HCT116 (cell line): ENCODE measurements at regions not wholly inside any gene's neighbourhood (a gene's known extent, or its start where the extent isn't known, plus 50 kb on each side); places are given as distances from the start of the nearest gene placed in this dataset.

Experiments
- ATAC-seq: fragments of 200-7000 bp; cut with Tn5 transposase; 2 replicates; pipeline ENCODE4 v1.9.1; 2020; ENCODE audit warnings: mild to moderate bottlenecking, moderate library complexity
- BruUV-seq: library from RNA; stranded (reverse); fragments of 400-500 nt; replicated peaks from 2 replicates; lab custom pipeline; 2021; lab: Mats Ljungman, UMichigan
- CTCF ChIA-PET: fragments of 300-600 bp; sonication (Branson Sonifier 250); formaldehyde crosslinking; loops from one replicate; lab custom pipeline; 2021; ENCODE audit warnings: antibody characterized with exemption; lab: Charles Lee
- POLR2A ChIA-PET: fragments of 300-600, 350-600 bp; sonication (Branson Sonifier 250); formaldehyde crosslinking; loops from one replicate; lab custom pipeline; 2021; ENCODE audit warnings: antibody characterized with exemption; lab: Charles Lee
- RAD21 ChIA-PET, 2 experiments: fragments of 300-600 bp; sonication (Branson Sonifier 250); formaldehyde crosslinking; loops; one replicate each; lab custom pipeline; 2023; ENCODE audit warnings: low total read pairs in 2 of 2; ENCODE audit not compliant: uncharacterized antibody in 2 of 2, unreplicated experiment in 2 of 2, low non-redundant PET in 1 of 2; lab: Charles Lee
- DNase-seq: peaks from one replicate; pipeline ENCODE4 v3.0.0-alpha.2; 2010; ENCODE audit warnings: low read depth, low spot score
- H2AFZ ChIP-seq: fragments of 200-600 bp; shearing (Covaris generic), sonication (generic); 2 replicates; pipeline ENCODE4 v1.6.1; 2017; ENCODE audit warnings: low read depth, mixed run types, mixed read lengths, antibody characterized with exemption, low read length; ENCODE audit not compliant: poor library complexity, severe bottlenecking
- H3K27ac ChIP-seq: 2 replicates; pipeline ENCODE4 v1.5.1; 2012; ENCODE audit warnings: low read depth, low read length
- H3K27me3 ChIP-seq: fragments of 200-600 bp; sonication (generic); 2 replicates; pipeline ENCODE4 v1.6.1; 2016; ENCODE audit warnings: mixed run types, low read length, mixed read lengths; ENCODE audit not compliant: insufficient read depth
- H3K36me3 ChIP-seq, 2 experiments: fragments of 200-500 bp in 1 of 2; fragments of 200-600 bp in 1 of 2; sonication (Bioruptor generic) in 1 of 2; sonication (generic) in 1 of 2; 2 replicates each; pipeline versions ENCODE4 v1.5.1 to v1.6.1; 2014 to 2016; ENCODE audit warnings: low read length in 2 of 2, inconsistent platforms in 1 of 2, mixed read lengths in 1 of 2, mixed run types in 1 of 2; ENCODE audit not compliant: insufficient read depth in 2 of 2, control insufficient read depth in 1 of 2
- H3K4me1 ChIP-seq, 2 experiments: fragments of 200-600 bp in 1 of 2; sonication (generic) in 1 of 2; 2 replicates each; pipeline versions ENCODE4 v1.5.1 to v1.6.1; 2012 to 2017; ENCODE audit warnings: low read length in 2 of 2, inconsistent platforms in 1 of 2, mild to moderate bottlenecking in 1 of 2, mixed read lengths in 1 of 2, mixed run types in 1 of 2, moderate library complexity in 1 of 2; ENCODE audit not compliant: insufficient read depth in 2 of 2, control insufficient read depth in 1 of 2
- H3K4me2 ChIP-seq: fragments of 200-600 bp; sonication (generic); 2 replicates; pipeline ENCODE4 v1.6.1; 2017; ENCODE audit warnings: mixed run types, low read length, mixed read lengths
- H3K4me3 ChIP-seq, 2 experiments: fragments of 200-600 bp in 1 of 2; sonication (generic) in 1 of 2; replicated peaks in 1 of 2; 2 replicates each; pipeline ENCODE4 v1.5.1; 2011 to 2016; ENCODE audit warnings: low read length in 2 of 2, control low read depth in 1 of 2, low read depth in 1 of 2, mild to moderate bottlenecking in 1 of 2, mixed read lengths in 1 of 2, mixed run types in 1 of 2
- H3K79me2 ChIP-seq: fragments of 200-600 bp; sonication (generic); 2 replicates; pipeline ENCODE4 v1.6.1; 2017; ENCODE audit warnings: mild to moderate bottlenecking, mixed run types, low read length, moderate library complexity, mixed read lengths; ENCODE audit not compliant: insufficient read depth
- H3K9ac ChIP-seq: fragments of 200-600 bp; sonication (generic); 2 replicates; pipeline ENCODE4 v1.6.1; 2016; ENCODE audit warnings: low read length, mixed read lengths
- H3K9me2 ChIP-seq: fragments of 200-600 bp; sonication (generic), shearing (Covaris generic); 2 replicates; pipeline ENCODE4 v1.6.1; 2017; ENCODE audit warnings: mixed run types, mild to moderate bottlenecking, moderate library complexity; ENCODE audit not compliant: insufficient read depth
- H3K9me3 ChIP-seq, 2 experiments: fragments of 200-500 bp in 1 of 2; fragments of 200-600 bp in 1 of 2; sonication (Bioruptor generic) in 1 of 2; sonication (generic) in 1 of 2; 2 replicates each; pipeline ENCODE4 v1.6.1; 2014 to 2017; ENCODE audit warnings: low read length in 2 of 2, mixed read lengths in 2 of 2, inconsistent platforms in 1 of 2, low read depth in 1 of 2, mild to moderate bottlenecking in 1 of 2, mixed run types in 1 of 2, moderate library complexity in 1 of 2; ENCODE audit not compliant: control insufficient read depth in 1 of 2, insufficient read depth in 1 of 2
- H4K20me1 ChIP-seq: fragments of 200-600 bp; sonication (generic), shearing (Covaris generic); 2 replicates; pipeline ENCODE4 v1.6.1; 2017; ENCODE audit warnings: mixed run types, mild to moderate bottlenecking, moderate library complexity; ENCODE audit not compliant: insufficient read depth
- CBX3 ChIP-seq: IDR thresholded peaks from 2 replicates; pipeline ENCODE4 v1.6.1; 2012; ENCODE audit warnings: low read depth
- CEBPB ChIP-seq: IDR thresholded peaks from 2 replicates; pipeline ENCODE4 v1.6.1; 2012; ENCODE audit warnings: low read depth
- ELF1 ChIP-seq: IDR thresholded peaks from 2 replicates; pipeline ENCODE4 v1.6.1; 2012; ENCODE audit warnings: low read depth, borderline replicate concordance
- EZH2 ChIP-seq: fragments of 200-600 bp; sonication (generic); IDR thresholded peaks from 2 replicates; pipeline ENCODE4 v1.6.1; 2017; ENCODE audit warnings: antibody characterized with exemption, mixed run types
- EZH2phosphoT487 ChIP-seq: fragments of 200-600 bp; IDR thresholded peaks from 2 replicates; pipeline ENCODE4 v1.6.1; 2018; ENCODE audit warnings: antibody characterized with exemption, borderline replicate concordance
- FOSL1 ChIP-seq: IDR thresholded peaks from 2 replicates; pipeline ENCODE4 v1.6.1; 2012; ENCODE audit warnings: low read depth
- JUND ChIP-seq: IDR thresholded peaks from 2 replicates; pipeline ENCODE4 v1.6.1; 2012
- POLR2A ChIP-seq: IDR thresholded peaks from 2 replicates; pipeline ENCODE4 v1.7.0; 2011; ENCODE audit warnings: borderline replicate concordance; ENCODE audit not compliant: insufficient read depth, insufficient read length; ENCODE audit errors: extremely low read depth
- POLR2AphosphoS5 ChIP-seq: IDR thresholded peaks from 2 replicates; pipeline ENCODE4 v1.6.1; 2011; ENCODE audit warnings: mild to moderate bottlenecking, low read depth, low read length, moderate library complexity
- RAD21 ChIP-seq: IDR thresholded peaks from 2 replicates; pipeline ENCODE4 v1.6.1; 2012; ENCODE audit warnings: low read depth, mild to moderate bottlenecking
- SP1 ChIP-seq: IDR thresholded peaks from 2 replicates; pipeline ENCODE4 v1.6.1; 2012; ENCODE audit warnings: low read depth
- SRF ChIP-seq: IDR thresholded peaks from 2 replicates; pipeline ENCODE4 v1.6.1; 2012; ENCODE audit warnings: low read depth
- YY1 ChIP-seq: IDR thresholded peaks from 2 replicates; pipeline ENCODE4 v1.6.1; 2011; ENCODE audit warnings: low read length, low read depth, moderate library complexity, mild to moderate bottlenecking; ENCODE audit not compliant: insufficient replicate concordance; ENCODE audit errors: extremely low read depth
- ZFX ChIP-seq: fragments of 450-650 bp; IDR thresholded peaks from 2 replicates; pipeline ENCODE4 v1.6.1; 2017
- intact Hi-C: fragments of 100-400 bp; cut with micrococcal nuclease; formaldehyde crosslinking; loops from 2 replicates; pipeline ENCODE4 v1.10.0; 2022
- TF ChIP-seq, protein P1 (sequence below): IDR thresholded peaks from 2 replicates; pipeline ENCODE4 v1.6.1; 2012; ENCODE audit warnings: low read depth
- TF ChIP-seq, protein P2 (sequence below), 3 experiments: fragments of 200-600 bp in 1 of 3; sonication (generic) in 1 of 3; IDR thresholded peaks in 2 of 3; conservative IDR thresholded peaks in 1 of 3; 2 replicates each; pipeline ENCODE4 v1.5.1; 2012 to 2017; ENCODE audit warnings: low read depth in 2 of 3, low read length in 2 of 3, antibody characterized with exemption in 1 of 3, borderline replicate concordance in 1 of 3, control low read depth in 1 of 3, mild to moderate bottlenecking in 1 of 3, mixed read lengths in 1 of 3, mixed run types in 1 of 3, moderate library complexity in 1 of 3; ENCODE audit not compliant: insufficient read depth in 1 of 3
- TF ChIP-seq, protein P3 (sequence below): IDR thresholded peaks from 2 replicates; pipeline ENCODE4 v1.6.1; 2012
- TF ChIP-seq, protein P4 (sequence below): IDR thresholded peaks from 2 replicates; pipeline ENCODE4 v1.6.1; 2012

DNA sequence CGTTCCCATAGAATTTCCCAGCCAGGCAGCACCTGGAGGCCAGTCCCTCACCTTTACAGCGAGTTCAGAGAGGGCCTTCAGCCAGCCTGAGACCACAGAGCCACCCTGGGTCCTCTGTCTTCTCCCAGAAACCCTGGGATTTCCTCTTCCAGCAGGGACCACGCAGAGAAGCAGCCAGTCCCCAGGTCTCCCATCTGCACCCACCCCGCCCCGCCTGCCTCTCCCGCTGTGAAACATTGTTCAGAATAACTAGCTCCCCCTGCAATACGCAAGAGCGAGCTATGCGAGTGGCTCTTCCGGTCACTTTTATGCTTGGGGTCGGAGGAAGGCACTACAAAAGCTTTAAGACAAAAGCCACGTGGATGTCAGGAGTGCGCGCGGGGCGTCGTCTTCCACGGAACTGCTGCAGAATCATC is 77.8 kb downstream of the SERPINA3 start:
- Histone ChIP-seq H3K27me3 (no peaks in the 10 kb centered on the region), H3K36me3 (no peaks in the 10 kb centered on the region), H3K9me3 (no peaks in the 10 kb centered on the region), H3K4me2 (peak overlapping the region; percentile 73), H3K9me2 (no peaks in the 10 kb centered on the region), H2AFZ (peak overlapping the region; percentile 99), H3K4me1 (peaks cover 0 to 8% of the 10 kb centered on the region in 2 experiments; a peak in 1 of 4 replicates), H3K4me3 (peak overlapping the region; percentile 24 to 29; a peak in 2 of 4 replicates), H3K27ac (no peak overlapping the region), H4K20me1 (no peaks in the 10 kb centered on the region), H3K79me2 (no peaks in the 10 kb centered on the region), H3K9ac (peak overlapping the region; percentile 45)
- DNase-seq (no peak), ATAC-seq (0 out of 2 replicates have a peak, but pooled peaks have one; percentile 21)
- ChIA-PET RAD21 (interaction anchor here (0.5 to 1.5 kb wide), 3 partner anchors 60 to 409 kb away, joined by 3 to 4 read pairs (median 3); no protein-coding TSS in a partner anchor), CTCF (interaction anchor here (0.6 to 1.5 kb wide), 7 partner anchors 9 to 752 kb away, joined by 3 to 10 read pairs (median 4); no protein-coding TSS in a partner anchor), POLR2A (no interaction called here)
- intact Hi-C loops: loop anchor here (1.0 to 10.0 kb wide), 4 partner anchors 58 to 743 kb away; no protein-coding TSS in a partner anchor
- TF ChIP-seq EZH2phosphoT487 (no peak), EZH2 (no peak), RAD21 (no peak), POLR2AphosphoS5 (no peak), SRF (no peak), FOSL1 (no peak), ELF1 (no peak), ZFX (no peak), CBX3 (no peak), YY1 (no peak), POLR2A (no peak), JUND (no peak), SP1 (no peak), CEBPB (no peak)
- TF ChIP-seq, protein P1, sequence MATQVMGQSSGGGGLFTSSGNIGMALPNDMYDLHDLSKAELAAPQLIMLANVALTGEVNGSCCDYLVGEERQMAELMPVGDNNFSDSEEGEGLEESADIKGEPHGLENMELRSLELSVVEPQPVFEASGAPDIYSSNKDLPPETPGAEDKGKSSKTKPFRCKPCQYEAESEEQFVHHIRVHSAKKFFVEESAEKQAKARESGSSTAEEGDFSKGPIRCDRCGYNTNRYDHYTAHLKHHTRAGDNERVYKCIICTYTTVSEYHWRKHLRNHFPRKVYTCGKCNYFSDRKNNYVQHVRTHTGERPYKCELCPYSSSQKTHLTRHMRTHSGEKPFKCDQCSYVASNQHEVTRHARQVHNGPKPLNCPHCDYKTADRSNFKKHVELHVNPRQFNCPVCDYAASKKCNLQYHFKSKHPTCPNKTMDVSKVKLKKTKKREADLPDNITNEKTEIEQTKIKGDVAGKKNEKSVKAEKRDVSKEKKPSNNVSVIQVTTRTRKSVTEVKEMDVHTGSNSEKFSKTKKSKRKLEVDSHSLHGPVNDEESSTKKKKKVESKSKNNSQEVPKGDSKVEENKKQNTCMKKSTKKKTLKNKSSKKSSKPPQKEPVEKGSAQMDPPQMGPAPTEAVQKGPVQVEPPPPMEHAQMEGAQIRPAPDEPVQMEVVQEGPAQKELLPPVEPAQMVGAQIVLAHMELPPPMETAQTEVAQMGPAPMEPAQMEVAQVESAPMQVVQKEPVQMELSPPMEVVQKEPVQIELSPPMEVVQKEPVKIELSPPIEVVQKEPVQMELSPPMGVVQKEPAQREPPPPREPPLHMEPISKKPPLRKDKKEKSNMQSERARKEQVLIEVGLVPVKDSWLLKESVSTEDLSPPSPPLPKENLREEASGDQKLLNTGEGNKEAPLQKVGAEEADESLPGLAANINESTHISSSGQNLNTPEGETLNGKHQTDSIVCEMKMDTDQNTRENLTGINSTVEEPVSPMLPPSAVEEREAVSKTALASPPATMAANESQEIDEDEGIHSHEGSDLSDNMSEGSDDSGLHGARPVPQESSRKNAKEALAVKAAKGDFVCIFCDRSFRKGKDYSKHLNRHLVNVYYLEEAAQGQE: no peak
- TF ChIP-seq, protein P2, sequence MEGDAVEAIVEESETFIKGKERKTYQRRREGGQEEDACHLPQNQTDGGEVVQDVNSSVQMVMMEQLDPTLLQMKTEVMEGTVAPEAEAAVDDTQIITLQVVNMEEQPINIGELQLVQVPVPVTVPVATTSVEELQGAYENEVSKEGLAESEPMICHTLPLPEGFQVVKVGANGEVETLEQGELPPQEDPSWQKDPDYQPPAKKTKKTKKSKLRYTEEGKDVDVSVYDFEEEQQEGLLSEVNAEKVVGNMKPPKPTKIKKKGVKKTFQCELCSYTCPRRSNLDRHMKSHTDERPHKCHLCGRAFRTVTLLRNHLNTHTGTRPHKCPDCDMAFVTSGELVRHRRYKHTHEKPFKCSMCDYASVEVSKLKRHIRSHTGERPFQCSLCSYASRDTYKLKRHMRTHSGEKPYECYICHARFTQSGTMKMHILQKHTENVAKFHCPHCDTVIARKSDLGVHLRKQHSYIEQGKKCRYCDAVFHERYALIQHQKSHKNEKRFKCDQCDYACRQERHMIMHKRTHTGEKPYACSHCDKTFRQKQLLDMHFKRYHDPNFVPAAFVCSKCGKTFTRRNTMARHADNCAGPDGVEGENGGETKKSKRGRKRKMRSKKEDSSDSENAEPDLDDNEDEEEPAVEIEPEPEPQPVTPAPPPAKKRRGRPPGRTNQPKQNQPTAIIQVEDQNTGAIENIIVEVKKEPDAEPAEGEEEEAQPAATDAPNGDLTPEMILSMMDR (IDR thresholded peaks at IDR 0.05 in 2 of 3, conservative IDR thresholded peaks at IDR 0.05 in 1 of 3; ENCODE audit: borderline replicate concordance in 1 of 3, insufficient read depth in 1 of 3, low read depth in 2 of 3, low read length in 2 of 3): no peak
- TF ChIP-seq, protein P3, sequence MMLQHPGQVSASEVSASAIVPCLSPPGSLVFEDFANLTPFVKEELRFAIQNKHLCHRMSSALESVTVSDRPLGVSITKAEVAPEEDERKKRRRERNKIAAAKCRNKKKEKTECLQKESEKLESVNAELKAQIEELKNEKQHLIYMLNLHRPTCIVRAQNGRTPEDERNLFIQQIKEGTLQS: no peak
- TF ChIP-seq, protein P4, sequence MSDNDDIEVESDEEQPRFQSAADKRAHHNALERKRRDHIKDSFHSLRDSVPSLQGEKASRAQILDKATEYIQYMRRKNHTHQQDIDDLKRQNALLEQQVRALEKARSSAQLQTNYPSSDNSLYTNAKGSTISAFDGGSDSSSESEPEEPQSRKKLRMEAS: no peak
- BruUV-seq: no TSS peak
